OCI-LY1 (cell line): ENCODE measurements at regions not wholly inside any gene's neighbourhood (a gene's known extent, or its start where the extent isn't known, plus 50 kb on each side); places are given as distances from the start of the nearest gene placed in this dataset.

ENCODE experiments used
- H2AFZ ChIP-seq: fragments of 200-600 bp; sonication (generic), shearing (Covaris generic); 2 replicates; pipeline ENCODE4 v1.6.0; 2014; ENCODE audit warnings: antibody characterized with exemption, mild to moderate bottlenecking, low read length
- H3F3A ChIP-seq: fragments of 200-600 bp; sonication (generic), shearing (Covaris generic); 2 replicates; pipeline ENCODE4 v1.6.0; 2014; ENCODE audit warnings: mild to moderate bottlenecking, antibody characterized with exemption, low read length, moderate library complexity; ENCODE audit not compliant: insufficient read depth
- H3K27ac ChIP-seq: fragments of 200-600 bp; sonication (generic); 2 replicates; pipeline ENCODE4 v1.5.1; 2014; ENCODE audit warnings: low read length, mixed run types, mild to moderate bottlenecking, low read depth; ENCODE audit not compliant: poor library complexity, severe bottlenecking
- H3K27me3 ChIP-seq: fragments of 200-600 bp; sonication (generic); 2 replicates; pipeline ENCODE4 v1.6.0; 2014; ENCODE audit warnings: antibody characterized with exemption, mild to moderate bottlenecking, low read length, moderate library complexity; ENCODE audit not compliant: insufficient read depth
- H3K36me3 ChIP-seq: fragments of 200-600 bp; sonication (generic); 2 replicates; pipeline ENCODE4 v1.6.1; 2014; ENCODE audit warnings: mild to moderate bottlenecking, antibody characterized with exemption, low read length, moderate library complexity, mixed read lengths; ENCODE audit not compliant: insufficient read depth
- H3K4me1 ChIP-seq: fragments of 200-600 bp; sonication (generic); 2 replicates; pipeline ENCODE4 v1.5.1; 2014; ENCODE audit warnings: mild to moderate bottlenecking, low read length, moderate library complexity; ENCODE audit not compliant: insufficient read depth, severe bottlenecking
- H3K4me2 ChIP-seq: fragments of 200-600 bp; sonication (generic), shearing (Covaris generic); 2 replicates; pipeline ENCODE4 v1.6.1; 2014; ENCODE audit warnings: low read length
- H3K4me3 ChIP-seq: fragments of 200-600 bp; sonication (generic); 2 replicates; pipeline ENCODE4 v1.5.1; 2014; ENCODE audit warnings: low read length, low read depth, mild to moderate bottlenecking, mixed read lengths; ENCODE audit not compliant: poor library complexity, severe bottlenecking
- H3K79me2 ChIP-seq: fragments of 200-600 bp; shearing (Covaris generic); 2 replicates; pipeline ENCODE4 v1.6.1; 2016; ENCODE audit warnings: mixed run types, low read length, mixed read lengths; ENCODE audit not compliant: insufficient read depth
- H3K9ac ChIP-seq: fragments of 200-600 bp; sonication (generic), shearing (Covaris generic); 2 replicates; pipeline ENCODE4 v1.6.1; 2014; ENCODE audit warnings: mild to moderate bottlenecking, low read length, mixed read lengths
- H3K9me2 ChIP-seq: fragments of 200-600 bp; sonication (generic), shearing (Covaris generic); 2 replicates; pipeline ENCODE4 v1.6.1; 2014; ENCODE audit warnings: low read depth, mild to moderate bottlenecking, low read length, mixed read lengths
- H3K9me3 ChIP-seq: fragments of 200-600 bp; shearing (Covaris generic); 2 replicates; pipeline ENCODE4 v1.6.1; 2014; ENCODE audit warnings: low read length, mixed read lengths
- H4K20me1 ChIP-seq: fragments of 200-600 bp; sonication (generic), shearing (Covaris generic); 2 replicates; pipeline ENCODE4 v1.6.0; 2016; ENCODE audit warnings: mild to moderate bottlenecking, low read length; ENCODE audit not compliant: insufficient read depth
- EZH2 ChIP-seq: fragments of 200-600 bp; sonication (generic), shearing (Covaris generic); IDR thresholded peaks from 2 replicates; pipeline ENCODE4 v1.8.0; 2017; ENCODE audit warnings: borderline replicate concordance, mixed run types, mild to moderate bottlenecking, antibody characterized with exemption, low read length, moderate library complexity, mixed read lengths
- TF ChIP-seq, protein P1 (sequence below): fragments of 200-600 bp; sonication (generic), shearing (Covaris generic); IDR thresholded peaks from 2 replicates; pipeline ENCODE4 v1.5.1; 2017; ENCODE audit warnings: mild to moderate bottlenecking, antibody characterized with exemption, low read length, moderate library complexity, mixed read lengths

DNA sequence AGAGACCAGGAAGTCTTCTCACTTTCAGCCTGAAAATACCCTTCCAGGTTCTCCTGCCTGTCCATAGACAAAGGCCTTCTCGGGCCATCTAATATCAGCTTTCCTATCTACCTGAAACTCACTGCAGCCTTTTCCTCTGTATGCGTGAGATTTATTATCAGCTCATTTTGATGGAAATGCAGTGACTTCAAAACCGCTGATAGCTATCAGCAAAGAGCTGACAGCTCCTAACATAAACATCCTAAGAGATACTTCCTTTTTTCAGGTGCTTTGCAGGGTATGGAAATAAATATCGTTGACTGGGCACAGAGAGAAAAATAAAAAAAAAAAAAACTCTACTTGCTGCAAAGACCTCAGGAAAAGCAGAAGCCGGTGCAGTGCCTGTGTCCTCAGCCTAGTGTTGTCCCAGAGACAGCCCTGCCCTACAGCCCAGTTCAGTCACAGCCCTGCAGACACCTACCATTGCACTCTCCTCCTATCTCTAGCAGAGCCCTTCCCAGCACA, 215.0 kb upstream of the EGLN3 start:
- H3K27me3 ChIP-seq: no peaks in the 10 kb centered on the region
- no peak overlapping the region for H3K4me2 ChIP-seq
- no peaks in the 10 kb centered on the region for H4K20me1 ChIP-seq
- H3F3A ChIP-seq: no peaks in the 10 kb centered on the region
- no peak overlapping the region for H3K4me3 ChIP-seq
- no peak overlapping the region for H3K27ac ChIP-seq
- H2AFZ ChIP-seq: no peak overlapping the region
- H3K36me3 ChIP-seq: no peaks in the 10 kb centered on the region
- H3K79me2 ChIP-seq: no peaks in the 10 kb centered on the region
- no peaks in the 10 kb centered on the region for H3K4me1 ChIP-seq
- H3K9me2 ChIP-seq: no peaks in the 10 kb centered on the region
- no peaks in the 10 kb centered on the region for H3K9me3 ChIP-seq
- TF ChIP-seq, protein P1, sequence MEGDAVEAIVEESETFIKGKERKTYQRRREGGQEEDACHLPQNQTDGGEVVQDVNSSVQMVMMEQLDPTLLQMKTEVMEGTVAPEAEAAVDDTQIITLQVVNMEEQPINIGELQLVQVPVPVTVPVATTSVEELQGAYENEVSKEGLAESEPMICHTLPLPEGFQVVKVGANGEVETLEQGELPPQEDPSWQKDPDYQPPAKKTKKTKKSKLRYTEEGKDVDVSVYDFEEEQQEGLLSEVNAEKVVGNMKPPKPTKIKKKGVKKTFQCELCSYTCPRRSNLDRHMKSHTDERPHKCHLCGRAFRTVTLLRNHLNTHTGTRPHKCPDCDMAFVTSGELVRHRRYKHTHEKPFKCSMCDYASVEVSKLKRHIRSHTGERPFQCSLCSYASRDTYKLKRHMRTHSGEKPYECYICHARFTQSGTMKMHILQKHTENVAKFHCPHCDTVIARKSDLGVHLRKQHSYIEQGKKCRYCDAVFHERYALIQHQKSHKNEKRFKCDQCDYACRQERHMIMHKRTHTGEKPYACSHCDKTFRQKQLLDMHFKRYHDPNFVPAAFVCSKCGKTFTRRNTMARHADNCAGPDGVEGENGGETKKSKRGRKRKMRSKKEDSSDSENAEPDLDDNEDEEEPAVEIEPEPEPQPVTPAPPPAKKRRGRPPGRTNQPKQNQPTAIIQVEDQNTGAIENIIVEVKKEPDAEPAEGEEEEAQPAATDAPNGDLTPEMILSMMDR: no peak
- no peak for TF ChIP-seq EZH2
- no peak overlapping the region for H3K9ac ChIP-seq

DNA sequence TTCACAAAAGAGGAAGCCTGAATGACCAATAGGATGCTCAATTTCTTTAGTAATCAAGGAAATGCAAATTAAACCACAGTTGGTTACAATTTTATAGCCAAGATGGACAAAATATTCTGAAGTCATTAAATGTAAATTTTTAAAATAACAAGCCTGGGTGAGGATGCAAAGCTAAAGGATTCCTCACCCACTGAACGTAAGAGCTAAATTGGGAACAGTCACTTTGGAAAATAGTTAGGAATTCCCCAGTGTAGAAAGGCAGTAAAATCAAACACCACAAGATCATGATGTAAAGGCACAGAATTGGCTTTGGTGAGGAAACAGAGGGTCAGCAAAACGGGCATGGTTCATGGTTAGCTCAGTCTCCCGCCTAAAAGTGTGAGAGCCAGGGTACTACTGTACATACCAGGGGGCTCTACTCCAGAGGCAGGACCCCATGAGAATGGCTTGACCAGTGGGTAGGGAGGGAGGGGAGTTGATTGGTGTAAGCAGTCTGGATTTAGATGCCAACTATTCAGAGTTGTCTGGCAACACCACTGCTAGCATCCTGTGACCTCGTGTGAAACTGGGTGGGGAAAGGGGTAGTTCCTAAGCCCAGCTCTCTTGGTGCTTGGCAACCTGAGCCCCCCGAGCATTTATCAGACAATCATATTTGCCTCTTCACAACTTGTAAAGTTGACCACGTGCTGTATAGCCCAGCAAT, 213.4 kb upstream of the EGLN3 start:
- Histone ChIP-seq H3K27me3 (no peaks in the 10 kb centered on the region), H2AFZ (no peak overlapping the region), H3K4me3 (no peak overlapping the region), H3K9ac (no peak overlapping the region), H4K20me1 (no peaks in the 10 kb centered on the region), H3K9me2 (no peaks in the 10 kb centered on the region), H3K36me3 (no peaks in the 10 kb centered on the region), H3K9me3 (no peaks in the 10 kb centered on the region), H3K4me1 (no peaks in the 10 kb centered on the region), H3K79me2 (no peaks in the 10 kb centered on the region), H3K27ac (no peak overlapping the region), H3F3A (no peaks in the 10 kb centered on the region), H3K4me2 (no peak overlapping the region)
- no peak for TF ChIP-seq EZH2
- TF ChIP-seq, protein P1: no peak

DNA sequence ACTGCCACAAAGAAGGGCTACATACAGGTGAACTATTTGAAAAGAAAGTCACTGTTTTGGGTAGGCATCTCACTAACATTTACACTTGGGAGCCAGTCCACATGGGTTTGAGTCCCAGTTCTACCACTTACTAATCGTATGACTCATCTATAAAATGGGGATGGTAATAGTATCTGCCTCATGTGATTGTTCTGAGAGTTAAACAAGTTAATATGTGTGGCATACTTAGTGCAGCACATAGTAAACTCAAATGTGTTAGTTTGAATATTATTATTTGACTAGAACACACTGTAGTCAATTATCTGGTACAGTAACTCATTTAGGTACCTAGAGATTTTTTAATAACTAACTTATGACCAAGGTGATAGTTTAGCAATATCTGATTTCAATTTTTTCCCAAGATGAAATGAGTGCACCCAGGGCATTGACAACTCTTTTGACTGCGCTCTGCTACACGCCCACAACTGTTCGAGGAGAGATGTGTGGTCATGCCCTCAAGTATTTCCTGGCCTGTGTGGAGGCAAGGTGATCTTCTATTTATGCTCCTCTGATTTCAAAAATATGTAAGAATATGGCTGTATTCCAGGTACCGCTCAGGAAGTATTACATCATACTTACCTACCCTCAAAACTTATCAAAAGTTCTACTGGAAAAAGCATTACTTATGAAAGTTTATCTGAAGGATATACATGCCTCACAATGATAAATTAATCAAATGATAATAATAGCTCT, 210.6 kb upstream of the EGLN3 start:
- TF ChIP-seq, protein P1: no peak
- no peak for TF ChIP-seq EZH2
- H3F3A ChIP-seq: no peaks in the 10 kb centered on the region
- no peak overlapping the region for H3K4me3 ChIP-seq
- no peaks in the 10 kb centered on the region for H3K4me1 ChIP-seq
- H4K20me1 ChIP-seq: no peaks in the 10 kb centered on the region
- no peaks in the 10 kb centered on the region for H3K9me3 ChIP-seq
- no peak overlapping the region for H3K27ac ChIP-seq
- H3K79me2 ChIP-seq: no peaks in the 10 kb centered on the region
- H3K9me2 ChIP-seq: no peaks in the 10 kb centered on the region
- no peak overlapping the region for H3K4me2 ChIP-seq
- H3K9ac ChIP-seq: no peak overlapping the region
- H3K27me3 ChIP-seq: no peaks in the 10 kb centered on the region
- no peaks in the 10 kb centered on the region for H3K36me3 ChIP-seq
- H2AFZ ChIP-seq: no peak overlapping the region
